ENCODE measurements at regions not wholly inside any gene's neighbourhood (a gene's known extent, or its start where the extent isn't known, plus 50 kb on each side); places are given as distances from the start of the nearest gene placed in this dataset.

GRCh38 chr10:33764694-33765185 is 430.3 kb upstream of the NRP1 start:
- no CpG with 5 or more reads among the region's 1 CpG for WGBS (ENCODE audit: extremely low coverage, insufficient coverage, insufficient read length)
- Histone ChIP-seq H3K4me1 (ENCODE audit: control insufficient read depth in 1 of 2, insufficient read depth in 2 of 2, low read length in 2 of 2) (no peaks in the 10 kb centered on the region), H3K9me3 (ENCODE audit: insufficient read depth, low read depth, low read length) (no peaks in the 10 kb centered on the region), H3K14ac (ENCODE audit: low read length) (no peak overlapping the region), H2AK5ac (ENCODE audit: low read length) (no peak overlapping the region), H3K79me2 (ENCODE audit: control insufficient read depth, insufficient read depth, low read length, poor library complexity) (no peaks in the 10 kb centered on the region), H3K4me3 (ENCODE audit: low read depth, low read length) (no peak overlapping the region), H2BK12ac (ENCODE audit: low read length) (no peak overlapping the region), H3K4ac (ENCODE audit: low read depth, low read length) (no peak overlapping the region), H3K27me3 (ENCODE audit: insufficient read depth, low read length) (no peaks in the 10 kb centered on the region), H3K18ac (ENCODE audit: low read length) (no peak overlapping the region), H3K27ac (ENCODE audit: low read depth, low read length) (no peak overlapping the region), H3K23ac (ENCODE audit: low read length) (no peak overlapping the region), H2BK120ac (ENCODE audit: insufficient read depth, low read length, poor library complexity) (no peak overlapping the region), H3K9ac (ENCODE audit: low read length) (no peak overlapping the region), H2BK5ac (ENCODE audit: low read depth, low read length, poor library complexity) (no peak overlapping the region), H3K36me3 (ENCODE audit: control insufficient read depth in 1 of 2, insufficient read depth in 2 of 2, low read length in 2 of 2) (no peaks in the 10 kb centered on the region), H2AFZ (ENCODE audit: insufficient read depth, low read length, poor library complexity) (no peak overlapping the region), H3K79me1 (ENCODE audit: low read length) (no peaks in the 10 kb centered on the region), H4K12ac (ENCODE audit: low read depth, low read length) (no peak overlapping the region), H4K8ac (ENCODE audit: low read depth, low read length) (no peak overlapping the region), H4K91ac (ENCODE audit: low read depth, low read length) (no peak overlapping the region), H3K4me2 (ENCODE audit: low read length) (no peak overlapping the region)
- DNase-seq = no peak

GRCh38 chr10:33760056-33760943 is 425.8 kb upstream of the NRP1 start:
- Histone ChIP-seq H2BK120ac (ENCODE audit: insufficient read depth, low read length, poor library complexity) (no peak overlapping the region), H3K4me2 (ENCODE audit: low read length) (no peak overlapping the region), H3K9me3 (ENCODE audit: insufficient read depth, low read depth, low read length) (no peaks in the 10 kb centered on the region), H3K14ac (ENCODE audit: low read length) (no peak overlapping the region), H3K18ac (ENCODE audit: low read length) (no peak overlapping the region), H2BK5ac (ENCODE audit: low read depth, low read length, poor library complexity) (no peak overlapping the region), H3K27ac (ENCODE audit: low read depth, low read length) (no peak overlapping the region), H3K4me3 (ENCODE audit: low read depth, low read length) (no peak overlapping the region), H3K4me1 (ENCODE audit: control insufficient read depth in 1 of 2, insufficient read depth in 2 of 2, low read length in 2 of 2) (no peaks in the 10 kb centered on the region), H2BK12ac (ENCODE audit: low read length) (no peak overlapping the region), H3K79me2 (ENCODE audit: control insufficient read depth, insufficient read depth, low read length, poor library complexity) (no peaks in the 10 kb centered on the region), H3K4ac (ENCODE audit: low read depth, low read length) (no peak overlapping the region), H3K9ac (ENCODE audit: low read length) (no peak overlapping the region), H2AFZ (ENCODE audit: insufficient read depth, low read length, poor library complexity) (no peak overlapping the region), H4K8ac (ENCODE audit: low read depth, low read length) (no peak overlapping the region), H3K23ac (ENCODE audit: low read length) (no peak overlapping the region), H3K79me1 (ENCODE audit: low read length) (no peaks in the 10 kb centered on the region), H4K12ac (ENCODE audit: low read depth, low read length) (no peak overlapping the region), H2AK5ac (ENCODE audit: low read length) (no peak overlapping the region), H3K36me3 (ENCODE audit: control insufficient read depth in 1 of 2, insufficient read depth in 2 of 2, low read length in 2 of 2) (no peaks in the 10 kb centered on the region), H4K91ac (ENCODE audit: low read depth, low read length) (no peak overlapping the region), H3K27me3 (ENCODE audit: insufficient read depth, low read length) (no peaks in the 10 kb centered on the region)
- no peak for DNase-seq
- no CpG with 5 or more reads among the region's 12 CpGs for WGBS (ENCODE audit: extremely low coverage, insufficient coverage, insufficient read length)

- Histone ChIP-seq H3K79me2 (ENCODE audit: control insufficient read depth, insufficient read depth, low read length, poor library complexity) (no peaks in the 10 kb centered on the region), H3K27ac (ENCODE audit: low read depth, low read length) (no peak overlapping the region), H3K9me3 (ENCODE audit: insufficient read depth, low read depth, low read length) (no peaks in the 10 kb centered on the region), H4K12ac (ENCODE audit: low read depth, low read length) (no peak overlapping the region), H3K9ac (ENCODE audit: low read length) (no peak overlapping the region), H2AFZ (ENCODE audit: insufficient read depth, low read length, poor library complexity) (no peak overlapping the region), H2BK120ac (ENCODE audit: insufficient read depth, low read length, poor library complexity) (no peak overlapping the region), H3K79me1 (ENCODE audit: low read length) (no peaks in the 10 kb centered on the region), H3K27me3 (ENCODE audit: insufficient read depth, low read length) (no peaks in the 10 kb centered on the region), H3K23ac (ENCODE audit: low read length) (no peak overlapping the region), H2AK5ac (ENCODE audit: low read length) (no peak overlapping the region), H2BK12ac (ENCODE audit: low read length) (no peak overlapping the region), H3K14ac (ENCODE audit: low read length) (no peak overlapping the region), H3K4me1 (ENCODE audit: control insufficient read depth in 1 of 2, insufficient read depth in 2 of 2, low read length in 2 of 2) (no peaks in the 10 kb centered on the region), H2BK5ac (ENCODE audit: low read depth, low read length, poor library complexity) (no peak overlapping the region), H4K91ac (ENCODE audit: low read depth, low read length) (no peak overlapping the region), H3K4ac (ENCODE audit: low read depth, low read length) (no peak overlapping the region), H3K4me3 (ENCODE audit: low read depth, low read length) (no peak overlapping the region), H3K4me2 (ENCODE audit: low read length) (no peak overlapping the region), H3K18ac (ENCODE audit: low read length) (no peak overlapping the region), H4K8ac (ENCODE audit: low read depth, low read length) (no peak overlapping the region), H3K36me3 (ENCODE audit: control insufficient read depth in 1 of 2, insufficient read depth in 2 of 2, low read length in 2 of 2) (no peaks in the 10 kb centered on the region)
- no CpG with 5 or more reads among the region's 5 CpGs for WGBS (ENCODE audit: extremely low coverage, insufficient coverage, insufficient read length)
- DNase-seq = no peak
Observed at GRCh38 chr10:33759191-33759590, 424.7 kb upstream of the NRP1 start.

GRCh38 chr10:33758299-33758698 is 423.8 kb upstream of the NRP1 start:
- Histone ChIP-seq H2BK12ac (ENCODE audit: low read length) (no peak overlapping the region), H3K79me1 (ENCODE audit: low read length) (no peaks in the 10 kb centered on the region), H4K8ac (ENCODE audit: low read depth, low read length) (no peak overlapping the region), H3K4ac (ENCODE audit: low read depth, low read length) (no peak overlapping the region), H3K23ac (ENCODE audit: low read length) (no peak overlapping the region), H3K9me3 (ENCODE audit: insufficient read depth, low read depth, low read length) (no peaks in the 10 kb centered on the region), H2BK5ac (ENCODE audit: low read depth, low read length, poor library complexity) (no peak overlapping the region), H3K18ac (ENCODE audit: low read length) (no peak overlapping the region), H2BK120ac (ENCODE audit: insufficient read depth, low read length, poor library complexity) (no peak overlapping the region), H3K4me2 (ENCODE audit: low read length) (no peak overlapping the region), H4K12ac (ENCODE audit: low read depth, low read length) (no peak overlapping the region), H2AK5ac (ENCODE audit: low read length) (no peak overlapping the region), H3K27ac (ENCODE audit: low read depth, low read length) (no peak overlapping the region), H3K27me3 (ENCODE audit: insufficient read depth, low read length) (no peaks in the 10 kb centered on the region), H2AFZ (ENCODE audit: insufficient read depth, low read length, poor library complexity) (no peak overlapping the region), H3K79me2 (ENCODE audit: control insufficient read depth, insufficient read depth, low read length, poor library complexity) (no peaks in the 10 kb centered on the region), H3K4me1 (ENCODE audit: control insufficient read depth in 1 of 2, insufficient read depth in 2 of 2, low read length in 2 of 2) (no peaks in the 10 kb centered on the region), H4K91ac (ENCODE audit: low read depth, low read length) (no peak overlapping the region), H3K9ac (ENCODE audit: low read length) (no peak overlapping the region), H3K36me3 (ENCODE audit: control insufficient read depth in 1 of 2, insufficient read depth in 2 of 2, low read length in 2 of 2) (no peaks in the 10 kb centered on the region), H3K14ac (ENCODE audit: low read length) (no peak overlapping the region), H3K4me3 (ENCODE audit: low read depth, low read length) (no peak overlapping the region)
- DNase-seq = no peak
- WGBS (ENCODE audit: extremely low coverage, insufficient coverage, insufficient read length) = no CpG with 5 or more reads among the region's 3 CpGs

Measured in trophoblast cell (in vitro differentiated cells and primary cell).